Right lobe of liver (tissue), 4 donors: ENCODE measurements at regions not wholly inside any gene's neighbourhood (a gene's known extent, or its start where the extent isn't known, plus 50 kb on each side); places are given as distances from the start of the nearest gene placed in this dataset.

Experiments used
- CTCF ChIP-seq, 4 donors: fragments of 200-600 bp in 3 of 4; fragments of 450-650 bp in 1 of 4; IDR thresholded peaks; one replicate each; pipeline versions ENCODE4 v1.5.1 to v1.8.0; 2016 to 2022; ENCODE audit warnings: antibody characterized with exemption in 4 of 4, mild to moderate bottlenecking in 2 of 4
- POLR2A ChIP-seq: fragments of 450-650 bp; IDR thresholded peaks from one replicate; pipeline ENCODE4 v1.6.1; 2017; ENCODE audit warnings: antibody characterized with exemption, mild to moderate bottlenecking
- donor health status: DM: no; HTN: no; CAD: no.
- donor health status: DM: no; HTN: no; CAD: no.
- donor health status: DM: no; HTN: yes; CAD: no.

DNA sequence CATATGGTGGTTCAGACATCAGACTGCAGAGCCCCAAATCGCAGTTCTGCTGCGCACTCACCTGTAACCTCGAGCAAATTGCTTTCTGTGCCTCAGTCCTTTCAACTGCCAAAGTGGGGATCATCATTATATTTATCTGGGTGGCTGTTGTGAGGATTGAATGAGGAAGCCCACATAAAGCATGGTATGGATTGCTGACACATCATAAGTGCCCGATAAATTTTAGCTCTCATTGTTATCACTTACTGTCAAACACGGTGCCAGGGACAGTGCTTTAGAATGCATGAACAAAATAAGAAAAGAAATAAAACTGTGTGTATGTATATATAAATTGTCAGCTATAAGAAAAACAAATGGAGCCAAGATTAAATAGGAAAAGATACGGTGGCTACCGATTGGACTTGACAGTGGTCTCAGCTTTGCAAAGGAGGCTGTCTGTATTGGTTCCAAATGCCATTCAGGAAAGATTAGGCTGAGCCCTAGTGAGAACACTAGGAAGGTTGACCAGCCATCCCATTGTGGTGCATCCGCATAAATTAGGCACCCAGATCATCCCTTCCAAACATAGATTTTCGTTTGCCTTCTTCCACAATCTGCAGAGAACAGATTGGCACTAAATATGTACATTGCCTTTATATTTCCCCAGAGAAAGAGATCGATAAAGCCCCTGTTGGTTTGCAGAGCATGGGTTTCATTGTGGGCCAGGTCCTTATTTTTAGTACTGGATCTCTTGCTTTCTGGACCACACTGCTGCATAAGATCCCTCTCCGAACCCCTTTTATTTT is 91.8 kb upstream of the KAZN start:
- TF ChIP-seq POLR2A (no peak), CTCF (IDR thresholded peaks at IDR 0.05) (no peak)
